LNCaP clone FGC (cell line): ENCODE measurements at regions not wholly inside any gene's neighbourhood (a gene's known extent, or its start where the extent isn't known, plus 50 kb on each side); places are given as distances from the start of the nearest gene placed in this dataset.

Experiments
- DNase-seq: peaks from one replicate; pipeline ENCODE4 v3.0.0-alpha.2; 2011; ENCODE audit warnings: low read depth
- H3K4me3 ChIP-seq: 2 replicates; pipeline ENCODE4 v1.5.1; 2011; ENCODE audit warnings: mild to moderate bottlenecking, low read depth, low read length, control low read depth
- TF ChIP-seq, protein P1 (sequence below): IDR thresholded peaks from 2 replicates; pipeline ENCODE4 v1.5.1; 2012; ENCODE audit warnings: mild to moderate bottlenecking; ENCODE audit not compliant: control insufficient read depth, insufficient read depth; ENCODE audit errors: extremely low read depth

DNA sequence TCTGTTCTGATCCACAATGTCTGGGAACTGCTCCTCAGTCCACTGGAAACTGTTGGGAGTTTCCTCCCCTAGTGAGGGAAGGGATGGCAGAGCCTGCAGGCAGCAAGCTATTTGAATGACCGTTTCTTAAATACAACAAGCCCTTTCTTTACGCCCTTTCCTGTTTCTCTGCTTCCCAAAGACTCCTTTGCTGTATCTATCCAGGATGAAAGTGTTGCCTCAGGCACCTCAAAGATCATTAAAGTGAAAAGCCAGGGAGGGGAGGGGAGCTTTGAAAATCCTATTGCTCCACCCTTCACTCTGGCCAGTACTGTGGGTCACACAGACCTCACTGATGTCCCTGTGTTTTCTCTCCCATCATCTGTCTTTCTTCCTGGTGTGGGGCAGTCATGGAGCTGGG lies 213.1 kb downstream of the RNF144B start:
- no peak overlapping the region for H3K4me3 ChIP-seq
- DNase-seq = no peak
- TF ChIP-seq, protein P1, sequence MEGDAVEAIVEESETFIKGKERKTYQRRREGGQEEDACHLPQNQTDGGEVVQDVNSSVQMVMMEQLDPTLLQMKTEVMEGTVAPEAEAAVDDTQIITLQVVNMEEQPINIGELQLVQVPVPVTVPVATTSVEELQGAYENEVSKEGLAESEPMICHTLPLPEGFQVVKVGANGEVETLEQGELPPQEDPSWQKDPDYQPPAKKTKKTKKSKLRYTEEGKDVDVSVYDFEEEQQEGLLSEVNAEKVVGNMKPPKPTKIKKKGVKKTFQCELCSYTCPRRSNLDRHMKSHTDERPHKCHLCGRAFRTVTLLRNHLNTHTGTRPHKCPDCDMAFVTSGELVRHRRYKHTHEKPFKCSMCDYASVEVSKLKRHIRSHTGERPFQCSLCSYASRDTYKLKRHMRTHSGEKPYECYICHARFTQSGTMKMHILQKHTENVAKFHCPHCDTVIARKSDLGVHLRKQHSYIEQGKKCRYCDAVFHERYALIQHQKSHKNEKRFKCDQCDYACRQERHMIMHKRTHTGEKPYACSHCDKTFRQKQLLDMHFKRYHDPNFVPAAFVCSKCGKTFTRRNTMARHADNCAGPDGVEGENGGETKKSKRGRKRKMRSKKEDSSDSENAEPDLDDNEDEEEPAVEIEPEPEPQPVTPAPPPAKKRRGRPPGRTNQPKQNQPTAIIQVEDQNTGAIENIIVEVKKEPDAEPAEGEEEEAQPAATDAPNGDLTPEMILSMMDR = no peak

DNA sequence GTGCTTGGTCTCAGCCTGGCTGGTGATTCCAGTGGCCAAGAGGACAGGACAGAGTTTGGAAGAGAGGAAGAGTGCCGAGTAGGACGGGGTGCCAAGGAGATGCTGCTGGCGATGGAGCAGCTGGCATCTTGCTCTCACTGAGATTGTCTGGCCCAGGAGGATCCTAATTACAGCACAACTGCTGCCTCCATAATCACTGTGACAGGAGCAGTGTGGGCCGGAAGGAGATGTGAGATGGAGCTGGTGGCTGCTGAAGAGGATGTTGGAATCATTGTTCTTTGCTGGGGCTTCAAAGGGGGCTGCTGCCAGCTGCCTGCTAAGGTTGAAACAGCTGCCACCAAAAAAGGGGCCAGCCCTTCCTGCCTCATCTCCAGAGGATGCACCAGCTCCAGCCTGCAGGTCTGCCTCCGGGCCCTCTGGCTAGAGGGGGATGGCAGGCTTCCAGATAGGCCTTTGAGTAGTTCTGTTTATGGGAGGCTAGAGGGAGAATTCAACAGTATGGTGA lies 214.4 kb downstream of the RNF144B start:
- TF ChIP-seq, protein P1 = no peak
- no peak for DNase-seq
- no peak overlapping the region for H3K4me3 ChIP-seq

DNA sequence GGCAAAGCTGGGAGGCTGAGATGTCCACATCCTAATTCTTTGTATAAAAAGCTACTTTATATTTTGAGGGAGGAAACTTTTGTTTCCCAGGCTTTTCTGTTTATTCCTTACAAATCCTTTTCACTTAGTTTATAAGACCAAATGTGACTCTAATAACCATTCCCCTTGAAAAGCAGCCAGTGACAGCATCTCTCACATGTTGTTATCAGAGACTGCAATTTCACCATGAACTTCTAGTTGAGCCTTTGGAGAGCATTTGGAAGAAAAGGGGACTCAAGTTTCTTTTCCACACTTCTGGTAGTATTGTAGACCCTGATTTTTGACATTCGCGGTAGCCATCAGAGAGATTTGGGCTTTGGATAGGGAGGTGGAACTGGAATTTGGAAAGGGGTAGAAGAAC lies 215.8 kb downstream of the RNF144B start:
- H3K4me3 ChIP-seq = no peak overlapping the region
- no peak for DNase-seq
- TF ChIP-seq, protein P1 = no peak

DNA sequence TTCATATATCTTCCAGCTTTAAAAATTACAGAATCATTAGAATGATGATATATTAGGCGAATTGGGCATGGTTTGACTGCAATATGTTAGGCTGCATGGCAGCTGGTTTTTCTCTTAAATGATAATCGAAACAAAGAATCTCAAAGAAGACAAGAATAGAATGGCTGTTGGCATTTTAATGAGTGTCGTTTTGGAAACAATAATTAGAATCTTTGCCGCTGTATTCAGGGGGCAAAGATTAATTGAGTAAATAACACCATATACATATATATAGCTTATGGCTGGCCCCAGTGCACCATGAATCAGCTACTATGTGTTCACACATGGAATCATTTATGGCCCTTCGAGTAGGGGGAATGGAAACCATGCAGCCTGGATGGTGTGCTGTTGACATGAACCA lies 216.2 kb downstream of the RNF144B start:
- TF ChIP-seq, protein P1 = no peak
- DNase-seq = no peak
- H3K4me3 ChIP-seq = no peak overlapping the region

DNA sequence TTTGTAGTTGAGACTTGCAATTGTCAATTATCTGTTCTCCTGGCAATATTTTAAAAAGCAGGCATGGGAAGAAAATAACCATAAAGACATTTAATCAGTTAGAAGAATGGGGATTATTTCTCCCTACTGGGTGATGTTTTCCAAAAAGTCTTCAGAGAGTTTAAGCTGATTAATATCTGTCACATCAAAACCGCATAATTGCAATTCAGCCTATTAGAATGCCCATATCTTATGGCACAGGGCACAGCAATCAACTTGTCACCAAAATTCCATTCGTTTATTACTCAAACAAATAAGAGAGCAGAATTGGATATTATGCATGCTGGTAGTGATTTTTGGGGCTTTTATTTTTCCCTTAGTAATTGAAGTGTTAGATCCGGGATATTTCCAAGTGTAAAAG lies 218.7 kb downstream of the RNF144B start:
- TF ChIP-seq, protein P1 = no peak
- no peak overlapping the region for H3K4me3 ChIP-seq
- DNase-seq = no peak

DNA sequence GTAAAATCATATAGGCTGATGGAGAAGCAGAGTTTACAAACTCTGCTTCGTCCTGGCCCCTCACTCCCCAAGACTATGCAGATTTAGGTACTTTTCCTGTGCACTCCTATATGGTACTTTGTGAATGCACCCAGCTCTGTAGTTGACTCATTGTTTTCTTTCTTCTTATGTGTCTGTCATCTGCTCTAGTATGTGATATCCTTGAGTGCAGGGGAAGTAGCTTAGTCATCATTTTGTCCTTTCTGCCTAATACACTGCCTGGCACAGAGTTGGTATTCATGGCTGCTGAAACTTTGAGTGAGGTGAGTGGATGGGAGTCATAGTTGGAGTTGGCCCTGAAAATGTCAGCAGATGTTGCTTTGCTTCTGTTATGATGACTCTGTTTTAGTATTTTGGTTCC lies 222.6 kb downstream of the RNF144B start:
- DNase-seq = no peak
- TF ChIP-seq, protein P1 = no peak
- H3K4me3 ChIP-seq = no peak overlapping the region

DNA sequence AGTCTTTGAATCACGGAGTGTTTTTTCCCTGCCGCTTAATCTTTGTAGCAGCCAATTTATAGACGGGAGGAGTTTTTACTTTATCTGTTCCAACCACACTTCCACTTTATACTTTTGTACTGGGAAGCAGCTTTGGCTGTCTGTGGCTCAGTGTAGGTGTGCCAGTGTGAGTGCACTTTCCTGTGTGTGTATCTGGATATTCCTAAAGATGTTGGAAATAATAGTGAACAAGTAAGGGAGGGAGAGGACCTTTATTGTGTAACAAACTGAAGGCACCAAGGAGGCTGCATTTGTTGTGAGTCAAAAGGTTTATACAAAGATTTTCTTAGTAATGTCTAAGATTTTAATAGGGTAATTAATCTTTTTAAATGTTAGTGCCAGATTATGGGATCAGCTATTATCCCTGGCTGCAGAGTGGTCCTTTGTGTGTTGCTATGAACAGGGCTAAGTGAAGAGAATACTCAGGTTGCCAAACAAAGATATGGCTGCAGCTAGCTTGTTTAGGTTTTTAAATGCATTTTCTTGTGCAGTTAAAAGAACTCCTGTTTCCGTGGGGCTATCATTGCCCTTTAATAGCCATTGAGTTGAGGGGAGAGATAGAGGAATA lies 226.3 kb downstream of the RNF144B start:
- TF ChIP-seq, protein P1 = no peak
- no peak for DNase-seq
- H3K4me3 ChIP-seq = no peak overlapping the region
